Coronary artery (tissue), 2 donors: ENCODE measurements at regions not wholly inside any gene's neighbourhood (a gene's known extent, or its start where the extent isn't known, plus 50 kb on each side); places are given as distances from the start of the nearest gene placed in this dataset.

Source experiments
- DNase-seq: peaks from one replicate; pipeline ENCODE4 v3.0.0-alpha.2; 2017; ENCODE audit warnings: low spot score
- H3K27ac ChIP-seq, 2 donors: fragments of 200-600 bp; sonication (generic); one replicate each; pipeline ENCODE4 v1.5.1; 2016 to 2019
- H3K4me3 ChIP-seq: fragments of 200-600 bp; sonication (generic); 2 replicates; pipeline ENCODE4 v1.5.1; 2016; ENCODE audit warnings: mild to moderate bottlenecking, moderate library complexity
- TF ChIP-seq, protein P1 (sequence below): fragments of 200-600 bp; sonication (generic); IDR thresholded peaks from one replicate; pipeline ENCODE4 v1.5.1; 2019; ENCODE audit warnings: antibody characterized with exemption

DNA sequence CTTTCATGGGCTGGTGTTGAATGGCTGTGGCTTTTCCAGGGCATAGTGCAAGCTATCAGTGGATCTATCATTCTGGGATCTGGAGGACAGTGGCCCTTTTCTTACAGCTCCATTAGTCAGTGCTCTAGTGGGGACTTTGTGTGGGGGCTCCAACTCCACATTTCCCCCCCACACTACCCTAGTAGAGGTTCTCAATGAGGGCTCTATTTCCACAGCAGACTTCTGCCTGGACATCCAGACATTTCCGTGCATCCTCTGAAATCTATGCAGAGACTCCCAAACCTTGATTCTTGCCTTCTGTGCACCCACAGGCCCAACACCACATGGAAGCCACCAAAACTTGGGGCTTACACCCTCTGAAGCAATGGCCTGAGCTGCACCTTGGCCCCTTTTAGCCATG lies 208.3 kb upstream of the MKLN1 start:
- no peak for DNase-seq
- TF ChIP-seq, protein P1, sequence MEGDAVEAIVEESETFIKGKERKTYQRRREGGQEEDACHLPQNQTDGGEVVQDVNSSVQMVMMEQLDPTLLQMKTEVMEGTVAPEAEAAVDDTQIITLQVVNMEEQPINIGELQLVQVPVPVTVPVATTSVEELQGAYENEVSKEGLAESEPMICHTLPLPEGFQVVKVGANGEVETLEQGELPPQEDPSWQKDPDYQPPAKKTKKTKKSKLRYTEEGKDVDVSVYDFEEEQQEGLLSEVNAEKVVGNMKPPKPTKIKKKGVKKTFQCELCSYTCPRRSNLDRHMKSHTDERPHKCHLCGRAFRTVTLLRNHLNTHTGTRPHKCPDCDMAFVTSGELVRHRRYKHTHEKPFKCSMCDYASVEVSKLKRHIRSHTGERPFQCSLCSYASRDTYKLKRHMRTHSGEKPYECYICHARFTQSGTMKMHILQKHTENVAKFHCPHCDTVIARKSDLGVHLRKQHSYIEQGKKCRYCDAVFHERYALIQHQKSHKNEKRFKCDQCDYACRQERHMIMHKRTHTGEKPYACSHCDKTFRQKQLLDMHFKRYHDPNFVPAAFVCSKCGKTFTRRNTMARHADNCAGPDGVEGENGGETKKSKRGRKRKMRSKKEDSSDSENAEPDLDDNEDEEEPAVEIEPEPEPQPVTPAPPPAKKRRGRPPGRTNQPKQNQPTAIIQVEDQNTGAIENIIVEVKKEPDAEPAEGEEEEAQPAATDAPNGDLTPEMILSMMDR: no peak
- Histone ChIP-seq H3K4me3 (no peak overlapping the region), H3K27ac (no peak overlapping the region)

- no peak overlapping the region for H3K27ac ChIP-seq
- no peak for DNase-seq
- TF ChIP-seq, protein P1: no peak
- H3K4me3 ChIP-seq: no peak overlapping the region
Measured at GRCh38 chr7:131122394-131122793, 205.3 kb upstream of the MKLN1 start.

- Histone ChIP-seq H3K27ac (no peak overlapping the region), H3K4me3 (no peak overlapping the region)
- TF ChIP-seq, protein P1: no peak
- no peak for DNase-seq
Measured at GRCh38 chr7:131124001-131124629, 203.6 kb upstream of the MKLN1 start.

- H3K4me3 ChIP-seq: no peak overlapping the region
- TF ChIP-seq, protein P1: no peak
- no peak overlapping the region for H3K27ac ChIP-seq
- DNase-seq: no peak
Measured at GRCh38 chr7:131124867-131125266, 202.8 kb upstream of the MKLN1 start.

GRCh38 chr7:131130324-131130723 lies 197.4 kb upstream of the MKLN1 start:
- no peak for DNase-seq
- TF ChIP-seq, protein P1: no peak
- H3K4me3 ChIP-seq: no peak overlapping the region
- H3K27ac ChIP-seq: no peak overlapping the region

GRCh38 chr7:131131012-131131745 lies 196.5 kb upstream of the MKLN1 start:
- TF ChIP-seq, protein P1: no peak
- no peak overlapping the region for H3K27ac ChIP-seq
- no peak overlapping the region for H3K4me3 ChIP-seq
- no peak for DNase-seq
